CD4-positive, alpha-beta T cell (primary cell): ENCODE measurements at regions not wholly inside any gene's neighbourhood (a gene's known extent, or its start where the extent isn't known, plus 50 kb on each side); places are given as distances from the start of the nearest gene placed in this dataset.

Experiments
- ATAC-seq: fragments of 200-7000 bp; cut with Tn5 transposase; one replicate; pipeline ENCODE4 v1.10.0; 2022; ENCODE audit warnings: mild to moderate bottlenecking; ENCODE audit not compliant: poor library complexity
- CTCF ChIA-PET: fragments of 350-600 bp; sonication (Branson Sonifier 250); formaldehyde crosslinking; loops from one replicate; lab custom pipeline; 2021; ENCODE audit warnings: antibody characterized with exemption, inconsistent platforms; lab: Charles Lee
- POLR2A ChIA-PET: fragments of 350-600 bp; sonication (Branson Sonifier 250); formaldehyde crosslinking; loops from one replicate; lab custom pipeline; 2021; ENCODE audit warnings: antibody characterized with exemption, inconsistent platforms; lab: Charles Lee
- DNase-seq, 14 experiments: peaks; one replicate each; pipeline ENCODE4 v3.0.0-alpha.2; 2013 to 2020; ENCODE audit warnings: mixed read lengths in 2 of 14
- H3K27ac ChIP-seq, 2 donors: one replicate each; pipeline versions ENCODE4 v1.5.1 to v1.7.0; 2013; ENCODE audit warnings: low read length in 2 of 2, low read depth in 1 of 2, mild to moderate bottlenecking in 1 of 2
- H3K27me3 ChIP-seq, 2 experiments: 1 replicate in 1 of 2; 2 replicates in 1 of 2; pipeline versions ENCODE4 v1.6.1 to v1.7.0; 2013; ENCODE audit warnings: low read length in 2 of 2, control low read depth in 1 of 2, mild to moderate bottlenecking in 1 of 2, moderate library complexity in 1 of 2; ENCODE audit not compliant: insufficient read depth in 2 of 2, control insufficient read depth in 1 of 2
- H3K36me3 ChIP-seq: one replicate; pipeline ENCODE4 v1.6.1; 2013; ENCODE audit warnings: low read length, control low read depth; ENCODE audit not compliant: insufficient read depth
- H3K4me1 ChIP-seq: one replicate; pipeline ENCODE4 v1.6.1; 2013; ENCODE audit warnings: low read length, control low read depth; ENCODE audit not compliant: insufficient read depth
- H3K4me3 ChIP-seq: one replicate; pipeline ENCODE4 v1.5.1; 2013; ENCODE audit warnings: mild to moderate bottlenecking, low read length, moderate library complexity
- H3K9me3 ChIP-seq, 2 experiments: 1 replicate in 1 of 2; 2 replicates in 1 of 2; pipeline versions ENCODE4 v1.6.1 to v1.7.0; 2013; ENCODE audit warnings: low read length in 2 of 2, mild to moderate bottlenecking in 2 of 2, control low read depth in 1 of 2, moderate library complexity in 1 of 2; ENCODE audit not compliant: control insufficient read depth in 1 of 2, insufficient read depth in 1 of 2
- H3K27ac Mint-ChIP-seq: one replicate; pipeline ENCODE4 v1.8.0; 2020; ENCODE audit warnings: mixed read lengths
- H3K27me3 Mint-ChIP-seq: one replicate; pipeline ENCODE4 v1.8.0; 2021; ENCODE audit warnings: mixed read lengths
- H3K36me3 Mint-ChIP-seq: one replicate; pipeline ENCODE4 v1.8.0; 2021; ENCODE audit warnings: low read depth, mixed read lengths
- H3K4me1 Mint-ChIP-seq: one replicate; pipeline ENCODE4 v1.8.0; 2021; ENCODE audit warnings: low read depth, mixed read lengths
- H3K4me3 Mint-ChIP-seq: one replicate; pipeline ENCODE4 v1.8.0; 2020; ENCODE audit warnings: mild to moderate bottlenecking, mixed read lengths
- H3K9me3 Mint-ChIP-seq: one replicate; pipeline ENCODE4 v1.8.0; 2020; ENCODE audit warnings: mixed read lengths
- intact Hi-C, 2 experiments: fragments of 100-400 bp; cut with DNase I in 1 of 2; cut with micrococcal nuclease in 1 of 2; formaldehyde crosslinking; loops; one replicate each; pipeline versions ENCODE4 v1.15.1 to v1.9.0; 2023 to 2025; cut with DNase I, micrococcal nuclease
- TF ChIP-seq, protein P1 (sequence below): fragments of 200-600 bp; IDR thresholded peaks from one replicate; pipeline ENCODE4 v1.8.0; 2022; ENCODE audit warnings: antibody characterized with exemption, mild to moderate bottlenecking

GRCh38 chr2:64751286-64752260, 97.9 kb upstream of the SERTAD2 start:
- POLR2A ChIA-PET = interaction anchor here (0.6 to 6.4 kb wide), 46 partner anchors 9 to 1163 kb away, joined by 3 to 395 read pairs (median 5); partner anchors contain the start of genes ACTR2, AFTPH, CEP68 and MDH1
- Mint-ChIP-seq H3K9me3 (no peaks in the 10 kb centered on the region), H3K4me3 (peak overlapping the region; percentile 95), H3K4me1 (peaks cover 27% of the 10 kb centered on the region), H3K27me3 (no peaks in the 10 kb centered on the region), H3K27ac (peak overlapping the region; percentile 92), H3K36me3 (peaks cover 11% of the 10 kb centered on the region)
- H3K36me3 ChIP-seq = no peaks in the 10 kb centered on the region
- peaks cover 16% of the 10 kb centered on the region for H3K4me1 ChIP-seq
- peak; percentile 50 for ATAC-seq
- H3K9me3 ChIP-seq = no peaks in the 10 kb centered on the region
- no peaks in the 10 kb centered on the region for H3K27me3 ChIP-seq
- peak overlapping the region; percentile 96 for H3K4me3 ChIP-seq
- intact Hi-C loops = loop anchor here (1.0 to 5.0 kb wide), 10 partner anchors 15 to 229 kb away; partner anchors contain the start of genes AFTPH (in 1 of the 2) and SERTAD2 (in 1 of the 2)
- CTCF ChIA-PET = interaction anchor here (0.7 to 5.4 kb wide), 13 partner anchors 10 to 1163 kb away, joined by 3 to 35 read pairs (median 4); partner anchors contain the start of genes MDH1, SERTAD2 and WDPCP
- DNase-seq = peak in 8 of 14 experiments; percentile 4 to 62 (median 24)
- TF ChIP-seq, protein P1, sequence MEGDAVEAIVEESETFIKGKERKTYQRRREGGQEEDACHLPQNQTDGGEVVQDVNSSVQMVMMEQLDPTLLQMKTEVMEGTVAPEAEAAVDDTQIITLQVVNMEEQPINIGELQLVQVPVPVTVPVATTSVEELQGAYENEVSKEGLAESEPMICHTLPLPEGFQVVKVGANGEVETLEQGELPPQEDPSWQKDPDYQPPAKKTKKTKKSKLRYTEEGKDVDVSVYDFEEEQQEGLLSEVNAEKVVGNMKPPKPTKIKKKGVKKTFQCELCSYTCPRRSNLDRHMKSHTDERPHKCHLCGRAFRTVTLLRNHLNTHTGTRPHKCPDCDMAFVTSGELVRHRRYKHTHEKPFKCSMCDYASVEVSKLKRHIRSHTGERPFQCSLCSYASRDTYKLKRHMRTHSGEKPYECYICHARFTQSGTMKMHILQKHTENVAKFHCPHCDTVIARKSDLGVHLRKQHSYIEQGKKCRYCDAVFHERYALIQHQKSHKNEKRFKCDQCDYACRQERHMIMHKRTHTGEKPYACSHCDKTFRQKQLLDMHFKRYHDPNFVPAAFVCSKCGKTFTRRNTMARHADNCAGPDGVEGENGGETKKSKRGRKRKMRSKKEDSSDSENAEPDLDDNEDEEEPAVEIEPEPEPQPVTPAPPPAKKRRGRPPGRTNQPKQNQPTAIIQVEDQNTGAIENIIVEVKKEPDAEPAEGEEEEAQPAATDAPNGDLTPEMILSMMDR = peak; percentile 16
- peak overlapping the region; percentile 91 to 94 for H3K27ac ChIP-seq

DNA sequence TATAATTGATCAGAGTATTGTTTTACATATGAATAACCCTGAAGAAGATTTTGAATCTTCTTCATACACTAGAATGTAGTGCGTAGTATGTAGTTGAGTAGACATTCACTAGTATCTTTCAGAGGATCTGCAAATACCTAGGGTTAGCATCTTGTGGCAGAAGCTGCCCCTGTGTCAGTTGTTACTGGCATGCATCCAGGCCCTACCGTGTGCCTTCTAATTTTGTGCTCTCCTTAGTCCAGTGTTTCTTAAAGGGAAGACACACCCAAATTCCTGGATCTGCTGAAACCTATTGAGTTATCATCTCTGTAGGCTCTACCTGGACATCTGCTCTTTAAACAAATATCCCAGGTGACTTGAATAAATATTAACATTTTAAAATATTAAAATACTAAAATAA, 99.7 kb upstream of the SERTAD2 start:
- no peaks in the 10 kb centered on the region for H3K36me3 ChIP-seq
- H3K4me1 ChIP-seq = peaks cover 15% of the 10 kb centered on the region
- ChIA-PET CTCF (interaction anchor here (5.4 kb wide), 1 partner anchor 100 kb away, joined by 35 read pairs; the partner anchor contains the start of gene SERTAD2), POLR2A (interaction anchor here (3.9 to 4.9 kb wide), 2 partner anchors 10 to 15 kb away, joined by 36 to 86 read pairs; no protein-coding TSS in a partner anchor)
- Mint-ChIP-seq H3K9me3 (no peaks in the 10 kb centered on the region), H3K27me3 (no peaks in the 10 kb centered on the region), H3K36me3 (peaks cover 11% of the 10 kb centered on the region), H3K27ac (peak overlapping the region; percentile 57), H3K4me1 (peaks cover 26% of the 10 kb centered on the region), H3K4me3 (peak overlapping the region; percentile 67)
- H3K27me3 ChIP-seq = no peaks in the 10 kb centered on the region
- H3K9me3 ChIP-seq = no peaks in the 10 kb centered on the region
- ATAC-seq = no peak
- no peak for DNase-seq
- TF ChIP-seq, protein P1 = no peak
- no peak overlapping the region for H3K27ac ChIP-seq
- intact Hi-C loops = loop anchor here (2.0 to 5.0 kb wide), 2 partner anchors 13 to 109 kb away; no protein-coding TSS in a partner anchor
- H3K4me3 ChIP-seq = no peak overlapping the region

DNA sequence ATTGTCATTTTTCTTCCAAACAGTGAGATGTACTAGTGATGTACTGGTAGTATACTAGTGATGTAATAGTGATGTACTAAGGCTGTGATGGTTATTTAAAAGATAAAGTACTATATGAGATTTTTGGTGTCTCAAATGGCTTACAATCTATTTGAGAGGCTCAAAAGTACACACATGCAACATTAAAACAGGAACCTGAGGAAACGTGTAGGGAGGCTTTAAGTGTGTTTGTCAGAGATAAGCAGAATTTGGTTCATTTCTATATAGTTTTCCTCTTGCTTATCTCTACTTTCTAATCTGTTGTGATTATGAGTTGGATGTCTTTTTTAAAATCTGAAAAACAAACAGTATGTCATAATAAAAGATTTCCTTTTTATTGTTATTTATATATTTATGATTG, 100.9 kb upstream of the SERTAD2 start:
- TF ChIP-seq, protein P1 = no peak
- intact Hi-C loops = loop anchor here in 1 of 2 experiments (5.0 kb wide), 1 partner anchor 108 kb away; no protein-coding TSS in a partner anchor
- H3K27me3 ChIP-seq = no peaks in the 10 kb centered on the region
- no peaks in the 10 kb centered on the region for H3K9me3 ChIP-seq
- ChIA-PET POLR2A (interaction anchor here (1.0 to 2.0 kb wide), 2 partner anchors 13 to 101 kb away, joined by 4 to 8 read pairs; partner anchors contain the start of gene SERTAD2), CTCF (interaction anchor here (1.2 kb wide), 1 partner anchor 11 kb away, joined by 3 read pairs; no protein-coding TSS in a partner anchor)
- H3K27ac ChIP-seq = no peak overlapping the region
- H3K36me3 ChIP-seq = no peaks in the 10 kb centered on the region
- H3K4me3 ChIP-seq = no peak overlapping the region
- no peaks in the 10 kb centered on the region for H3K9me3 Mint-ChIP-seq
- peaks cover 12% of the 10 kb centered on the region for H3K4me1 ChIP-seq
- ATAC-seq (no peak), DNase-seq (no peak)
- no peaks in the 10 kb centered on the region for H3K27me3 Mint-ChIP-seq
- H3K4me1 Mint-ChIP-seq = peaks cover 15% of the 10 kb centered on the region
- H3K36me3 Mint-ChIP-seq = peaks cover 11% of the 10 kb centered on the region
- H3K27ac Mint-ChIP-seq = no peak overlapping the region
- H3K4me3 Mint-ChIP-seq = no peak overlapping the region
